Loucy (cell line): ENCODE measurements at regions not wholly inside any gene's neighbourhood (a gene's known extent, or its start where the extent isn't known, plus 50 kb on each side); places are given as distances from the start of the nearest gene placed in this dataset.

Experiments
- H2AFZ ChIP-seq: fragments of 200-600 bp; sonication (generic); 2 replicates; pipeline ENCODE4 v1.6.0; 2016; ENCODE audit warnings: antibody characterized with exemption, mild to moderate bottlenecking, low read length, moderate library complexity
- H3F3A ChIP-seq: fragments of 200-600 bp; 2 replicates; pipeline ENCODE4 v1.6.0; 2016; ENCODE audit warnings: antibody characterized with exemption, low read depth, mild to moderate bottlenecking
- H3K27me3 ChIP-seq: fragments of 200-600 bp; sonication (generic); 2 replicates; pipeline ENCODE4 v1.6.1; 2014; ENCODE audit warnings: low read length, mild to moderate bottlenecking; ENCODE audit not compliant: insufficient read depth, poor library complexity, severe bottlenecking
- H3K36me3 ChIP-seq: fragments of 200-600 bp; sonication (generic); 2 replicates; pipeline ENCODE4 v1.6.1; 2016; ENCODE audit warnings: low read length; ENCODE audit not compliant: insufficient read depth
- H3K4me1 ChIP-seq: fragments of 200-600 bp; sonication (generic); 2 replicates; pipeline ENCODE4 v1.5.1; 2014; ENCODE audit warnings: low read length, mild to moderate bottlenecking; ENCODE audit not compliant: insufficient read depth, poor library complexity, severe bottlenecking
- H3K4me2 ChIP-seq: fragments of 200-600 bp; sonication (generic); 2 replicates; pipeline ENCODE4 v1.6.0; 2014; ENCODE audit warnings: antibody characterized with exemption, low read length, low read depth, mild to moderate bottlenecking; ENCODE audit not compliant: poor library complexity, severe bottlenecking
- H3K4me3 ChIP-seq: fragments of 200-600 bp; sonication (generic); 2 replicates; pipeline ENCODE4 v1.5.1; 2014; ENCODE audit warnings: low read length, mild to moderate bottlenecking, mixed read lengths; ENCODE audit not compliant: poor library complexity, severe bottlenecking
- H3K79me2 ChIP-seq: fragments of 200-600 bp; sonication (generic); 2 replicates; pipeline ENCODE4 v1.6.1; 2014; ENCODE audit warnings: low read length; ENCODE audit not compliant: insufficient read depth
- H3K9ac ChIP-seq: fragments of 200-600 bp; sonication (generic); 2 replicates; pipeline ENCODE4 v1.6.0; 2014; ENCODE audit warnings: mild to moderate bottlenecking, low read depth, low read length, moderate library complexity; ENCODE audit not compliant: poor library complexity, severe bottlenecking
- H3K9me2 ChIP-seq: fragments of 200-600 bp; sonication (generic); replicated peaks from 2 replicates; pipeline ENCODE4 v1.6.1; 2016; ENCODE audit warnings: low read depth, low read length, mixed read lengths
- H3K9me3 ChIP-seq: fragments of 200-600 bp; sonication (generic); 2 replicates; pipeline ENCODE4 v1.6.1; 2014; ENCODE audit warnings: mild to moderate bottlenecking, antibody characterized with exemption, low read length, low read depth; ENCODE audit not compliant: insufficient read depth
- H4K20me1 ChIP-seq: fragments of 200-600 bp; sonication (generic); 2 replicates; pipeline ENCODE4 v1.6.0; 2014; ENCODE audit warnings: antibody characterized with exemption, low read length, mild to moderate bottlenecking; ENCODE audit not compliant: insufficient read depth, poor library complexity, severe bottlenecking
- CTCF ChIP-seq: fragments of 200-600 bp; sonication (generic); conservative IDR thresholded peaks from 2 replicates; pipeline ENCODE4 v1.5.1; 2014; ENCODE audit warnings: mild to moderate bottlenecking, antibody characterized with exemption, low read length
- EZH2phosphoT487 ChIP-seq: fragments of 200-600 bp; IDR thresholded peaks from 2 replicates; pipeline ENCODE4 v1.6.1; 2018; ENCODE audit warnings: antibody characterized with exemption, mild to moderate bottlenecking, moderate library complexity, borderline replicate concordance

DNA sequence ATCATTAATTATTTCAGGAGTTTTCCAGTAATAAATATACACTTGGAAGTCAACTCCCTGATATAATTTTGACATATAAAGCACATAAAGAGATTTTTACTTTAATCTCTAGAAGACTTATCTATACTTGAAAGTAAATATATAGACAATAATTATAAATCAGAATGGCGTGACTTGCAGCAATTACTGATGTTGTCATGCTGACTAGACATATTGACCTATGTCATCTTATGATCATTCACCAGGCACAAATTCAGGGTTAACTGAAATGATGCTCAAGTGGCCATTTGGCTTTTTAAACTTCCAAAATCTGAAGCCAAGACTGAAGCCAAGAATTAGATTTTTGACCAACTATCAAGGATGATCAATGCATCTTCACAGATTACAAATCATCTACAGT lies 192.2 kb downstream of the MCHR2 start:
- Histone ChIP-seq H3K9ac (no peak overlapping the region), H2AFZ (no peak overlapping the region), H3K9me3 (no peaks in the 10 kb centered on the region), H3K4me2 (no peak overlapping the region), H3K27me3 (no peaks in the 10 kb centered on the region), H3K4me1 (no peaks in the 10 kb centered on the region), H3K4me3 (no peak overlapping the region), H4K20me1 (no peaks in the 10 kb centered on the region), H3F3A (no peaks in the 10 kb centered on the region), H3K9me2 (no peaks in the 10 kb centered on the region), H3K36me3 (no peaks in the 10 kb centered on the region), H3K79me2 (no peaks in the 10 kb centered on the region)
- TF ChIP-seq EZH2phosphoT487 (no peak), CTCF (no peak)

DNA sequence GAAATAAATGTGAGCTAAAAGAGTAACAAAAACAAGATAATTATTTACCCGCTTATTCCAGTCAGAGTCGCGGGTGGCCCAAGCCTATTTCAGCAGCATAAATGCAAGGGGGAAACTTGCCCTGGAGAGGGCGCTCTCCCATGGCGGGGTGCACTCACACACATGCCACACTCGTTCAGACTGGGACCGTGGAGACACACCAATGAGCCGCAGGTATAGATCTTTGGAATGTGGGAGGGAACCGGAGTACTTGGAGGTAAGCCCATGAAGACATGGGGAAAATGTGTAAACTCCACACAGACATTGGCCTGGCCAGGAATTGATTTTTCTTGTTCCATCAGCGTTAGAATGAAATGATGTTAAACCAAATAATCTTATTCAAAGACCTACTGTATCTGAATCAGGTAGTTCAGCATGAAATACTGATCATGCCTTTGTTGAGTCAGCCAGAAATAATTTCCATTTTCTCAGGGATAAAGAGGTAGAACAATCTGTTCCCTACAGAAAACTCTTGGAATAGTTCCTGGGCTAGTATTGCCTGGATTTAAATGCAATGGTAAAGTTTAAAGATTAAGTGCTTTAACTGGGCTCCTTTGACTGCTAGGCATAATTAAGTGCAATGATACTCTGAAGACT lies 191.5 kb downstream of the MCHR2 start:
- Histone ChIP-seq H3K9me3 (no peaks in the 10 kb centered on the region), H3K4me1 (no peaks in the 10 kb centered on the region), H3K27me3 (no peaks in the 10 kb centered on the region), H3K9ac (no peak overlapping the region), H4K20me1 (no peaks in the 10 kb centered on the region), H3K9me2 (no peaks in the 10 kb centered on the region), H2AFZ (no peak overlapping the region), H3F3A (no peaks in the 10 kb centered on the region), H3K4me3 (no peak overlapping the region), H3K4me2 (no peak overlapping the region), H3K79me2 (no peaks in the 10 kb centered on the region), H3K36me3 (no peaks in the 10 kb centered on the region)
- TF ChIP-seq CTCF (no peak; the same call in 1 of the 2 replicates), EZH2phosphoT487 (no peak)

- Histone ChIP-seq H3K79me2 (no peaks in the 10 kb centered on the region), H2AFZ (no peak overlapping the region), H3K4me3 (no peak overlapping the region), H3K36me3 (no peaks in the 10 kb centered on the region), H3F3A (no peaks in the 10 kb centered on the region), H3K9ac (no peak overlapping the region), H3K4me2 (no peak overlapping the region), H4K20me1 (no peaks in the 10 kb centered on the region), H3K9me2 (no peaks in the 10 kb centered on the region), H3K4me1 (no peaks in the 10 kb centered on the region), H3K9me3 (no peaks in the 10 kb centered on the region), H3K27me3 (no peaks in the 10 kb centered on the region)
- TF ChIP-seq EZH2phosphoT487 (no peak), CTCF (no peak)
Measured at GRCh38 chr6:99808992-99809391, 185.0 kb downstream of the MCHR2 start.
